ENCODE measurements at regions not wholly inside any gene's neighbourhood (a gene's known extent, or its start where the extent isn't known, plus 50 kb on each side); places are given as distances from the start of the nearest gene placed in this dataset.

DNA sequence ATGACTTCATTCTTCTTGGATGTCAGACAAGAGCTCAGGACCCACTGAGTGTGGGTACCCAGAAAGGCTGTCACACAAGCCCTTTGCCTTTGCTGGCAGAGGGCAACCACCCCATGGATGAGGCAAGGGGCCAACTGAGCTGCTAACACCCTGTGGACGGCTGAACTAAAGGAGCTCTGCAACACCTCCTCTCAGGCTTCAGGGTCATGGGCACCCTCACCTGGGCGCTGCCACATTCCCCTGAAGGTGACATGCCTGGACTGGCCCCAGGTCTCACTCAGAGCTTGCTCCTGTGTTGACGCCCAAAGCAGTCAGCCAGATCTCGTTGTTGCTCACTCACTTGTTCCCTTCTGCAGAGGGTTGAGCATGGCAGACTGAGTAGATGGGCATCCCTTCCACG, 336.8 kb upstream of the TMEM132C start (continued):
- TF ChIP-seq CBX8 (IDR thresholded peaks at IDR 0.05; ENCODE audit: borderline replicate concordance, low read depth, low read length): no peak
- no peak for TF ChIP-seq RAD21 (IDR thresholded peaks at IDR 0.05 in 1 of 2, conservative IDR thresholded peaks at IDR 0.05 in 1 of 2; ENCODE audit: low read depth in 2 of 2, low read length in 2 of 2)
- no peak for TF ChIP-seq GABPA (IDR thresholded peaks at IDR 0.05; ENCODE audit: borderline replicate concordance, insufficient read depth, low read length)
